ENCODE measurements at regions not wholly inside any gene's neighbourhood (a gene's known extent, or its start where the extent isn't known, plus 50 kb on each side); places are given as distances from the start of the nearest gene placed in this dataset.

GRCh38 chr3:178174201-178174915 lies 361.9 kb upstream of the KCNMB2 start:
- H3K4me3 ChIP-seq (ENCODE audit: low read length) = no peak overlapping the region
- TF ChIP-seq, protein P1, sequence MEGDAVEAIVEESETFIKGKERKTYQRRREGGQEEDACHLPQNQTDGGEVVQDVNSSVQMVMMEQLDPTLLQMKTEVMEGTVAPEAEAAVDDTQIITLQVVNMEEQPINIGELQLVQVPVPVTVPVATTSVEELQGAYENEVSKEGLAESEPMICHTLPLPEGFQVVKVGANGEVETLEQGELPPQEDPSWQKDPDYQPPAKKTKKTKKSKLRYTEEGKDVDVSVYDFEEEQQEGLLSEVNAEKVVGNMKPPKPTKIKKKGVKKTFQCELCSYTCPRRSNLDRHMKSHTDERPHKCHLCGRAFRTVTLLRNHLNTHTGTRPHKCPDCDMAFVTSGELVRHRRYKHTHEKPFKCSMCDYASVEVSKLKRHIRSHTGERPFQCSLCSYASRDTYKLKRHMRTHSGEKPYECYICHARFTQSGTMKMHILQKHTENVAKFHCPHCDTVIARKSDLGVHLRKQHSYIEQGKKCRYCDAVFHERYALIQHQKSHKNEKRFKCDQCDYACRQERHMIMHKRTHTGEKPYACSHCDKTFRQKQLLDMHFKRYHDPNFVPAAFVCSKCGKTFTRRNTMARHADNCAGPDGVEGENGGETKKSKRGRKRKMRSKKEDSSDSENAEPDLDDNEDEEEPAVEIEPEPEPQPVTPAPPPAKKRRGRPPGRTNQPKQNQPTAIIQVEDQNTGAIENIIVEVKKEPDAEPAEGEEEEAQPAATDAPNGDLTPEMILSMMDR (conservative IDR thresholded peaks at IDR 0.05; ENCODE audit: low read length) = no peak
- no peak for DNase-seq (ENCODE audit: low read depth)

- no peak for DNase-seq (ENCODE audit: low read depth)
- TF ChIP-seq, protein P1 (conservative IDR thresholded peaks at IDR 0.05; ENCODE audit: low read length) = no peak
- no peak overlapping the region for H3K4me3 ChIP-seq (ENCODE audit: low read length)
These were observed 355.1 kb upstream of the KCNMB2 start for GRCh38 chr3:178181088-178181487.

- no peak overlapping the region for H3K4me3 ChIP-seq (ENCODE audit: low read length)
- DNase-seq (ENCODE audit: low read depth) = no peak
- TF ChIP-seq, protein P1 (conservative IDR thresholded peaks at IDR 0.05; ENCODE audit: low read length) = no peak
These were observed 354.5 kb upstream of the KCNMB2 start for GRCh38 chr3:178181784-178182183.

DNA sequence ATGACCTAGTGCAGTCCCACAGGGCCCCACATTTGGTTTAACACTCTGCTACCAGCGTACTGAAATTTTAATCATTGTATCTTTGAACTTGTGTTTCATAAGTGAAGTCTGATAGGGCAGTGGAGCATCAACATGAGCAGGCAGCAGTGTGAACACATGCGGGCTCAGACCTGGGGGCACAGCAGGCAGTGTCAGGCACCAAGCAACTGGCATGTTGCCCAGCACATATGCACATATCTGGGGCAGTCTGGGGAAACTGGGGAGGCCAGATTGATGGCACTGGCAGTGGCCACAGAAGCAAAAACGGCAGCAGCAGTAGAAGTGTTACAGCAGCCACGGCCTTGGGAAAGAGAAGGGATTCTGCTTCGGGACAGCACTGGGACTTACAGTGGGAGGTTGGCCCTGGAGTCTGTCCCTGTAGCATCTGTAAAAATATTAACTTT lies 353.9 kb upstream of the KCNMB2 start:
- H3K4me3 ChIP-seq (ENCODE audit: low read length) = no peak overlapping the region
- no peak for DNase-seq (ENCODE audit: low read depth)
- TF ChIP-seq, protein P1 (conservative IDR thresholded peaks at IDR 0.05; ENCODE audit: low read length) = no peak

GRCh38 chr3:178184833-178185232 lies 351.4 kb upstream of the KCNMB2 start:
- no peak overlapping the region for H3K4me3 ChIP-seq (ENCODE audit: low read length)
- TF ChIP-seq, protein P1 (conservative IDR thresholded peaks at IDR 0.05; ENCODE audit: low read length) = no peak
- no peak for DNase-seq (ENCODE audit: low read depth)

- DNase-seq (ENCODE audit: low read depth) = no peak
- H3K4me3 ChIP-seq (ENCODE audit: low read length) = no peak overlapping the region
- TF ChIP-seq, protein P1 (conservative IDR thresholded peaks at IDR 0.05; ENCODE audit: low read length) = no peak
These were observed 349.6 kb upstream of the KCNMB2 start for GRCh38 chr3:178186666-178187065.

DNA sequence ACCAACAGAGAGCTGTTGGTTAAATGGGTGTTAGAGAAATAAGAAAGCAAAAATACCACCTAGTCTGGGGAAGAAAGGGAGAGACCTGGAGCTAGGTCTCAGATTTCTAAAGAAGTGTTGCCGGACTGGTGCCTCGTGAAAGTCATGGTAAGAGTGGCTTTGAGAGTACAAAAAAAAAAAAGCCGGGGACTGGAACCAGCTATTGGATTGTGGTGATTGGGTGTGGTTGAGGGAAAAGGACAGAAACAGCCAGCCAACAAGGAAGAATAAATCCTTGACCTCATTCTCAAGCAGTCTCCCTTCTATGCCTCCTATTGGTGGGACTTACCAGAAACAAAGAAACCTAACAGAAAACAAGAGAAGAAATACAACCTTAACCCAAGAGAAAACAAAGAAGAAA lies 346.4 kb upstream of the KCNMB2 start:
- TF ChIP-seq, protein P1 (conservative IDR thresholded peaks at IDR 0.05; ENCODE audit: low read length) = no peak
- no peak overlapping the region for H3K4me3 ChIP-seq (ENCODE audit: low read length)
- no peak for DNase-seq (ENCODE audit: low read depth)

Measured in AG10803 (cell line).